CD8-positive, alpha-beta memory T cell (primary cell): ENCODE measurements at regions not wholly inside any gene's neighbourhood (a gene's known extent, or its start where the extent isn't known, plus 50 kb on each side); places are given as distances from the start of the nearest gene placed in this dataset.

Experiments
- CTCF ChIA-PET: fragments of 350-600 bp; sonication (Branson Sonifier 250); formaldehyde crosslinking; loops from one replicate; lab custom pipeline; 2021; ENCODE audit warnings: antibody characterized with exemption; lab: Charles Lee
- POLR2A ChIA-PET: fragments of 350-600 bp; sonication (Branson Sonifier 250); formaldehyde crosslinking; loops from one replicate; lab custom pipeline; 2021; ENCODE audit warnings: antibody characterized with exemption; lab: Charles Lee
- DNase-seq, 5 donors: peaks; one replicate each; pipeline versions ENCODE4 v3.0.0 to v3.0.0-alpha.2; 2020 to 2022; ENCODE audit warnings: mixed read lengths in 1 of 5
- H3K27ac ChIP-seq: one replicate; pipeline ENCODE4 v1.7.0; 2013; ENCODE audit warnings: low read depth, mild to moderate bottlenecking, low read length, moderate library complexity
- H3K27me3 ChIP-seq: 2 replicates; pipeline ENCODE4 v1.7.0; 2013; ENCODE audit warnings: low read length, mild to moderate bottlenecking; ENCODE audit not compliant: insufficient read depth, poor library complexity, severe bottlenecking
- H3K36me3 ChIP-seq: 2 replicates; pipeline ENCODE4 v1.7.0; 2013; ENCODE audit warnings: mild to moderate bottlenecking, low read length, moderate library complexity; ENCODE audit not compliant: insufficient read depth
- H3K4me1 ChIP-seq: 2 replicates; pipeline ENCODE4 v1.7.0; 2013; ENCODE audit warnings: mild to moderate bottlenecking, low read length, moderate library complexity; ENCODE audit not compliant: insufficient read depth
- H3K4me3 ChIP-seq: 2 replicates; pipeline ENCODE4 v1.7.0; 2013; ENCODE audit warnings: mild to moderate bottlenecking, low read length
- H3K9me3 ChIP-seq: 2 replicates; pipeline ENCODE4 v1.7.0; 2013; ENCODE audit warnings: mild to moderate bottlenecking, low read length
- H3K27ac Mint-ChIP-seq, 8 donors: one replicate each; pipeline ENCODE4 v1.8.0; 2020 to 2021; ENCODE audit warnings: mixed read lengths in 8 of 8, mild to moderate bottlenecking in 6 of 8, inconsistent platforms in 3 of 8, moderate library complexity in 3 of 8
- H3K27me3 Mint-ChIP-seq, 2 donors: one replicate each; pipeline ENCODE4 v1.8.0; 2020 to 2021; ENCODE audit warnings: mixed read lengths in 2 of 2, mild to moderate bottlenecking in 1 of 2, moderate library complexity in 1 of 2
- H3K36me3 Mint-ChIP-seq, 3 donors: one replicate each; pipeline ENCODE4 v1.8.0; 2020 to 2021; ENCODE audit warnings: mixed read lengths in 3 of 3, inconsistent platforms in 1 of 3, mild to moderate bottlenecking in 1 of 3
- H3K4me1 Mint-ChIP-seq, 3 donors: one replicate each; pipeline ENCODE4 v1.8.0; 2020 to 2021; ENCODE audit warnings: mixed read lengths in 3 of 3, inconsistent platforms in 1 of 3, mild to moderate bottlenecking in 1 of 3
- H3K4me3 Mint-ChIP-seq, 7 donors: one replicate each; pipeline ENCODE4 v1.8.0; 2020 to 2021; ENCODE audit warnings: mixed read lengths in 7 of 7, mild to moderate bottlenecking in 6 of 7, moderate library complexity in 4 of 7, inconsistent platforms in 2 of 7
- H3K9me3 Mint-ChIP-seq, 5 donors: one replicate each; pipeline ENCODE4 v1.8.0; 2020 to 2022; ENCODE audit warnings: mixed read lengths in 5 of 5, mild to moderate bottlenecking in 3 of 5, moderate library complexity in 2 of 5, inconsistent platforms in 1 of 5

DNA sequence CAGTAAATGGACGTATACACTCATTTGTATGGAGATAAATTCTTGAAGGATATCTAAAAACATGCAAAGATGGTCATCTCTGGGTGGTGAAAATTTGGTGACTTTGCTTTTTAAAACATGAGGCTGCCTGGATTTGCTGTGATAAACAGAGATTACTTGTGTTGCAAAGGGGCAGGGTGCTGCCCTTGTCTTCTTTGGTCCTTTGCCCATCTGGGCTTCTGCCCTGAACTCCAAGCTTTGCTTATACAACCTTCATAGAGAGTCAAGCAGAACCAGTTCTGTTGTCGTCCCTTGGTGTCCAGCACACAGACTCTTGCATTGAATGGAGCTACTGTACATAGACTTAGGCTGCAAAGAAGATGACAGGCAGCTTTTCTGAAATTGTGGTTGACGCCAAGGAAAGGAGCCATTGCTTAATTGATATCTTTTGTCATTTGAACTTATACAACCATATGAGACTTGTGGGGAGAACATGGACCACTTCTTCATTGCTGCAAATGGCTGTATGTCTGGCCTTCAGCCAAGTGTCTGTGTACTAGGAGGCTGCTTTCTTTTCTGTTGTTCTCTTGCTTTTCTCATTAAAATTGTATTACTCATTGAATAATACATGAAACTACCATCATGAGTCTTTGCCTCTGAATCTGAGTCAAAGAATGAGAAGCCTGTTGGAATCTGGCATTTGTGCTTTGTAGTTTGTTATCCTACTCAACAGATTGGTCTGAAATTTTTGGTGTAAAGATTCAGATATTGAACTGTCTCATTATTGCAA, 152.5 kb downstream of the DMRT2 start:
- Histone ChIP-seq H3K9me3 (no peaks in the 10 kb centered on the region), H3K4me3 (no peak overlapping the region), H3K27ac (no peak overlapping the region), H3K36me3 (no peaks in the 10 kb centered on the region), H3K4me1 (no peaks in the 10 kb centered on the region), H3K27me3 (no peaks in the 10 kb centered on the region)
- H3K27ac Mint-ChIP-seq, result no peak overlapping the region
- H3K36me3 Mint-ChIP-seq, result no peaks in the 10 kb centered on the region
- H3K27me3 Mint-ChIP-seq, result peaks cover 0 to 2% of the 10 kb centered on the region in 2 donors
- peaks cover 0 to 5% (median 2%) of the 10 kb centered on the region in 5 donors for H3K9me3 Mint-ChIP-seq
- H3K4me3 Mint-ChIP-seq, result no peak overlapping the region
- CTCF ChIA-PET, result no interaction called here
- H3K4me1 Mint-ChIP-seq, result no peaks in the 10 kb centered on the region
- POLR2A ChIA-PET, result no interaction called here
- no peak for DNase-seq

GRCh38 chr9:1207686-1208085, 157.5 kb downstream of the DMRT2 start:
- Mint-ChIP-seq H3K9me3 (peaks cover 0 to 14% (median 8%) of the 10 kb centered on the region in 5 donors), H3K27me3 (peaks cover 0 to 1% of the 10 kb centered on the region in 2 donors), H3K4me3 (no peak overlapping the region), H3K4me1 (no peaks in the 10 kb centered on the region), H3K36me3 (no peaks in the 10 kb centered on the region), H3K27ac (no peak overlapping the region)
- no peak overlapping the region for H3K4me3 ChIP-seq
- no peaks in the 10 kb centered on the region for H3K9me3 ChIP-seq
- ChIA-PET CTCF (no interaction called here), POLR2A (no interaction called here)
- no peak for DNase-seq
- no peaks in the 10 kb centered on the region for H3K4me1 ChIP-seq
- no peak overlapping the region for H3K27ac ChIP-seq
- no peaks in the 10 kb centered on the region for H3K27me3 ChIP-seq
- no peaks in the 10 kb centered on the region for H3K36me3 ChIP-seq

GRCh38 chr9:1208157-1208556, 158.0 kb downstream of the DMRT2 start:
- Histone ChIP-seq H3K27me3 (no peaks in the 10 kb centered on the region), H3K9me3 (no peaks in the 10 kb centered on the region), H3K27ac (no peak overlapping the region), H3K4me3 (no peak overlapping the region), H3K4me1 (no peaks in the 10 kb centered on the region), H3K36me3 (no peaks in the 10 kb centered on the region)
- H3K4me1 Mint-ChIP-seq, result no peaks in the 10 kb centered on the region
- H3K9me3 Mint-ChIP-seq, result peaks cover 0 to 14% (median 8%) of the 10 kb centered on the region in 5 donors
- POLR2A ChIA-PET, result no interaction called here
- no peaks in the 10 kb centered on the region for H3K36me3 Mint-ChIP-seq
- no peak for DNase-seq
- no peak overlapping the region for H3K4me3 Mint-ChIP-seq
- H3K27ac Mint-ChIP-seq, result no peak overlapping the region
- peaks cover 0 to 1% of the 10 kb centered on the region in 2 donors for H3K27me3 Mint-ChIP-seq
- CTCF ChIA-PET, result no interaction called here

DNA sequence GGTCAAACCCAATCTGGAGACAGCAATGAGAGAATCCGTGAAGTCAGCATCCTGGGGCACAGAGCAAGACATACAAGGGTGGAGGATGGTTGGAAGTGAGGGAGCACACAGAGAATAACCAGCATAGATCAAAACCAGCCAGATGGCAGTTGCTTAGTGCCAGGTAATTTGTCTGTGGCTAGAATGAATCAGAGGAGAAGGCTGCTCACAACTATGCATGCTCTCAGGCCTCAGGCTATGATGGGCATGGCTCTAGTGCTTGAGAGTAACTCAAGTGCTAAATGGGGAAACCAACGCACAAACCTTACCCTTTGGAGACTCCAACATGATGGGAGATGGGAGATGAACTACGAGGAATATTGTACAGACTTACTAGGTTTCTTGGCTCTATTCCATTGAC, 160.8 kb downstream of the DMRT2 start:
- Histone ChIP-seq H3K36me3 (no peaks in the 10 kb centered on the region), H3K4me1 (no peaks in the 10 kb centered on the region), H3K9me3 (no peaks in the 10 kb centered on the region), H3K4me3 (no peak overlapping the region), H3K27ac (no peak overlapping the region), H3K27me3 (no peaks in the 10 kb centered on the region)
- Mint-ChIP-seq H3K27me3 (peaks cover 0 to 1% of the 10 kb centered on the region in 2 donors), H3K9me3 (peaks cover 0 to 14% (median 8%) of the 10 kb centered on the region in 5 donors), H3K27ac (no peak overlapping the region), H3K4me3 (no peak overlapping the region), H3K36me3 (no peaks in the 10 kb centered on the region), H3K4me1 (no peaks in the 10 kb centered on the region)
- CTCF ChIA-PET, result no interaction called here
- POLR2A ChIA-PET, result no interaction called here
- DNase-seq, result no peak

GRCh38 chr9:1216532-1216931, 166.4 kb downstream of the DMRT2 start:
- no peak overlapping the region for H3K4me3 ChIP-seq
- Mint-ChIP-seq H3K27ac (no peak overlapping the region), H3K9me3 (peaks cover 0 to 2% (median 0%) of the 10 kb centered on the region in 5 donors), H3K4me1 (no peaks in the 10 kb centered on the region), H3K36me3 (no peaks in the 10 kb centered on the region), H3K27me3 (no peaks in the 10 kb centered on the region), H3K4me3 (no peak overlapping the region)
- no peaks in the 10 kb centered on the region for H3K9me3 ChIP-seq
- no peak overlapping the region for H3K27ac ChIP-seq
- CTCF ChIA-PET, result no interaction called here
- no peaks in the 10 kb centered on the region for H3K4me1 ChIP-seq
- POLR2A ChIA-PET, result no interaction called here
- H3K27me3 ChIP-seq, result no peaks in the 10 kb centered on the region
- no peaks in the 10 kb centered on the region for H3K36me3 ChIP-seq
- DNase-seq, result no peak

GRCh38 chr9:1217076-1217475, 166.9 kb downstream of the DMRT2 start:
- H3K9me3 Mint-ChIP-seq, result peaks cover 0 to 2% (median 0%) of the 10 kb centered on the region in 5 donors
- H3K9me3 ChIP-seq, result no peaks in the 10 kb centered on the region
- no peaks in the 10 kb centered on the region for H3K4me1 Mint-ChIP-seq
- H3K36me3 ChIP-seq, result no peaks in the 10 kb centered on the region
- no peak for DNase-seq
- no peaks in the 10 kb centered on the region for H3K4me1 ChIP-seq
- H3K36me3 Mint-ChIP-seq, result no peaks in the 10 kb centered on the region
- H3K4me3 Mint-ChIP-seq, result no peak overlapping the region
- no peak overlapping the region for H3K27ac Mint-ChIP-seq
- CTCF ChIA-PET, result no interaction called here
- POLR2A ChIA-PET, result no interaction called here
- H3K27ac ChIP-seq, result no peak overlapping the region
- no peaks in the 10 kb centered on the region for H3K27me3 Mint-ChIP-seq
- no peaks in the 10 kb centered on the region for H3K27me3 ChIP-seq
- H3K4me3 ChIP-seq, result no peak overlapping the region

DNA sequence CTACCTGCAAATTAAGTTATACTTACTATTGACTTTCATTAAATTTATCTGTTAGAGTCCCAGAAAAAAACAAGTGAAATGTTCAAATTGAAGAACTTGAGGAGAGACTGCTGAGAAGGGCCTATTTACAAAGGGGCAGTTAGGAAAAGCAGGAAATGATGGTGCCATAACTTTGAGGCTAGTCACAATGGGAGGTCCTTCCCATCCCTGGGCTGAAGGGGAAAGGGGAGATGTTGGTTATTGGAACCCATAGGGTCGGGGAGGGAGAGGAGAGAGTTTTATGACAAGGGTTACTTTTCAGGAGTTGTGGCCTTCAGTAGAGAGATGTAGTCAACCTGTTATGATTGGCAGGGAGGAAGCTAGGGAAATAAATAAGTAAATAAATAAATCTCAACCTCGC, 169.1 kb downstream of the DMRT2 start:
- ChIA-PET CTCF (no interaction called here), POLR2A (no interaction called here)
- Histone ChIP-seq H3K27me3 (no peaks in the 10 kb centered on the region), H3K36me3 (no peaks in the 10 kb centered on the region), H3K27ac (no peak overlapping the region), H3K9me3 (no peaks in the 10 kb centered on the region), H3K4me3 (no peak overlapping the region), H3K4me1 (no peaks in the 10 kb centered on the region)
- no peak for DNase-seq
- H3K27me3 Mint-ChIP-seq, result no peaks in the 10 kb centered on the region
- H3K4me3 Mint-ChIP-seq, result no peak overlapping the region
- peaks cover 0 to 2% (median 0%) of the 10 kb centered on the region in 5 donors for H3K9me3 Mint-ChIP-seq
- H3K27ac Mint-ChIP-seq, result no peak overlapping the region
- H3K36me3 Mint-ChIP-seq, result no peaks in the 10 kb centered on the region
- H3K4me1 Mint-ChIP-seq, result no peaks in the 10 kb centered on the region

GRCh38 chr9:1221298-1221697, 171.1 kb downstream of the DMRT2 start:
- no peak for DNase-seq
- Histone ChIP-seq H3K9me3 (no peaks in the 10 kb centered on the region), H3K36me3 (no peaks in the 10 kb centered on the region), H3K27ac (no peak overlapping the region), H3K4me3 (no peak overlapping the region), H3K27me3 (no peaks in the 10 kb centered on the region), H3K4me1 (no peaks in the 10 kb centered on the region)
- Mint-ChIP-seq H3K27ac (no peak overlapping the region), H3K9me3 (peaks cover 0 to 2% (median 0%) of the 10 kb centered on the region in 5 donors), H3K4me3 (no peak overlapping the region), H3K36me3 (no peaks in the 10 kb centered on the region), H3K4me1 (no peaks in the 10 kb centered on the region), H3K27me3 (no peaks in the 10 kb centered on the region)
- POLR2A ChIA-PET, result no interaction called here
- CTCF ChIA-PET, result no interaction called here
